Uterus (tissue), 3 donors: ENCODE measurements at regions not wholly inside any gene's neighbourhood (a gene's known extent, or its start where the extent isn't known, plus 50 kb on each side); places are given as distances from the start of the nearest gene placed in this dataset.

Experiments used
- DNase-seq, 2 donors: peaks; one replicate each; pipeline ENCODE4 v3.0.0-alpha.2; 2019 to 2020
- H3K27ac ChIP-seq, 2 donors: fragments of 200-600 bp; sonication (generic); 1 replicate in 1 of 2; 2 replicates in 1 of 2; pipeline ENCODE4 v1.5.1; 2016 to 2018
- H3K27me3 ChIP-seq, 2 donors: fragments of 200-600 bp; sonication (generic); one replicate each; pipeline ENCODE4 v1.5.1; 2018 to 2019; ENCODE audit warnings: control low read depth in 1 of 2
- H3K36me3 ChIP-seq, 2 donors: fragments of 200-600 bp; sonication (generic); one replicate each; pipeline ENCODE4 v1.5.1; 2019; ENCODE audit warnings: control low read depth in 1 of 2
- H3K4me1 ChIP-seq, 2 donors: fragments of 200-600 bp; sonication (generic); one replicate each; pipeline ENCODE4 v1.5.1; 2018 to 2019; ENCODE audit warnings: control low read depth in 1 of 2
- H3K4me3 ChIP-seq, 2 donors: fragments of 200-600 bp; sonication (generic); 1 replicate in 1 of 2; 2 replicates in 1 of 2; pipeline ENCODE4 v1.5.1; 2018 to 2019; ENCODE audit warnings: mild to moderate bottlenecking in 1 of 2
- H3K9me3 ChIP-seq, 2 donors: fragments of 200-600 bp; sonication (generic); one replicate each; pipeline ENCODE4 v1.5.1; 2019; ENCODE audit warnings: control low read depth in 1 of 2
- CTCF ChIP-seq, 4 experiments: fragments of 200-600 bp in 2 of 4; fragments of 450-650 bp in 2 of 4; sonication (generic) in 2 of 4; IDR thresholded peaks; one replicate each; pipeline ENCODE4 v1.5.1; 2016 to 2019; ENCODE audit warnings: antibody characterized with exemption in 4 of 4, mild to moderate bottlenecking in 2 of 4, moderate library complexity in 1 of 4
- POLR2A ChIP-seq, 2 donors: fragments of 450-650 bp; IDR thresholded peaks; one replicate each; pipeline ENCODE4 v1.6.1; 2016; ENCODE audit warnings: antibody characterized with exemption in 2 of 2, mild to moderate bottlenecking in 1 of 2, moderate library complexity in 1 of 2
- intact Hi-C: fragments of 100-400 bp; cut with DNase I; formaldehyde crosslinking; loops from one replicate; pipeline ENCODE4 v1.15.1; 2023; ENCODE audit warnings: low total_unique reads
- donor health status: DM: yes; HTN: yes; CAD: no.

- H3K9me3 ChIP-seq: no peaks in the 10 kb centered on the region
- H3K4me3 ChIP-seq: no peak overlapping the region
- intact Hi-C loops: no loop called here
- TF ChIP-seq CTCF (IDR thresholded peaks at IDR 0.05) (no peak), POLR2A (IDR thresholded peaks at IDR 0.05) (no peak)
- no peaks in the 10 kb centered on the region for H3K27me3 ChIP-seq
- DNase-seq: no peak
- no peaks in the 10 kb centered on the region for H3K4me1 ChIP-seq
- H3K36me3 ChIP-seq: no peaks in the 10 kb centered on the region
- H3K27ac ChIP-seq: no peak overlapping the region
Measured at GRCh38 chr5:86337667-86338460, 279.9 kb upstream of the COX7C start.

- H3K27me3 ChIP-seq: no peaks in the 10 kb centered on the region
- H3K27ac ChIP-seq: no peak overlapping the region
- H3K4me3 ChIP-seq: no peak overlapping the region
- intact Hi-C loops: no loop called here
- TF ChIP-seq CTCF (IDR thresholded peaks at IDR 0.05) (no peak), POLR2A (IDR thresholded peaks at IDR 0.05) (no peak)
- no peaks in the 10 kb centered on the region for H3K36me3 ChIP-seq
- DNase-seq: no peak
- no peaks in the 10 kb centered on the region for H3K9me3 ChIP-seq
- H3K4me1 ChIP-seq: no peaks in the 10 kb centered on the region
Measured at GRCh38 chr5:86354664-86355063, 263.1 kb upstream of the COX7C start.

- intact Hi-C loops: no loop called here
- Histone ChIP-seq H3K36me3 (no peaks in the 10 kb centered on the region), H3K4me1 (no peaks in the 10 kb centered on the region), H3K27ac (no peak overlapping the region), H3K27me3 (no peaks in the 10 kb centered on the region), H3K9me3 (no peaks in the 10 kb centered on the region), H3K4me3 (no peak overlapping the region)
- DNase-seq: no peak
- TF ChIP-seq CTCF (IDR thresholded peaks at IDR 0.05): no peak
- no peak for TF ChIP-seq POLR2A (IDR thresholded peaks at IDR 0.05)
Measured at GRCh38 chr5:86360801-86361200, 256.9 kb upstream of the COX7C start.

- Histone ChIP-seq H3K4me1 (no peaks in the 10 kb centered on the region), H3K4me3 (no peak overlapping the region), H3K27ac (no peak overlapping the region), H3K27me3 (no peaks in the 10 kb centered on the region), H3K9me3 (no peaks in the 10 kb centered on the region), H3K36me3 (no peaks in the 10 kb centered on the region)
- intact Hi-C loops: no loop called here
- DNase-seq: no peak
- TF ChIP-seq POLR2A (IDR thresholded peaks at IDR 0.05) (no peak), CTCF (IDR thresholded peaks at IDR 0.05) (no peak)
Measured at GRCh38 chr5:86371061-86371460, 246.7 kb upstream of the COX7C start.

- Histone ChIP-seq H3K4me1 (no peaks in the 10 kb centered on the region), H3K27ac (no peak overlapping the region), H3K4me3 (no peak overlapping the region), H3K36me3 (no peaks in the 10 kb centered on the region), H3K9me3 (no peaks in the 10 kb centered on the region), H3K27me3 (no peaks in the 10 kb centered on the region)
- intact Hi-C loops: no loop called here
- TF ChIP-seq POLR2A (IDR thresholded peaks at IDR 0.05): no peak
- TF ChIP-seq CTCF (IDR thresholded peaks at IDR 0.05): no peak
- DNase-seq: no peak
Measured at GRCh38 chr5:86374611-86375010, 243.1 kb upstream of the COX7C start.
